CD8-positive, alpha-beta memory T cell (primary cell): ENCODE measurements at regions not wholly inside any gene's neighbourhood (a gene's known extent, or its start where the extent isn't known, plus 50 kb on each side); places are given as distances from the start of the nearest gene placed in this dataset.

Experiments
- CTCF ChIA-PET: fragments of 350-600 bp; sonication (Branson Sonifier 250); formaldehyde crosslinking; loops from one replicate; lab custom pipeline; 2021; ENCODE audit warnings: antibody characterized with exemption; lab: Charles Lee
- POLR2A ChIA-PET: fragments of 350-600 bp; sonication (Branson Sonifier 250); formaldehyde crosslinking; loops from one replicate; lab custom pipeline; 2021; ENCODE audit warnings: antibody characterized with exemption; lab: Charles Lee
- DNase-seq, 5 donors: peaks; one replicate each; pipeline versions ENCODE4 v3.0.0 to v3.0.0-alpha.2; 2020 to 2022; ENCODE audit warnings: mixed read lengths in 1 of 5
- H3K27ac ChIP-seq: one replicate; pipeline ENCODE4 v1.7.0; 2013; ENCODE audit warnings: low read depth, mild to moderate bottlenecking, low read length, moderate library complexity
- H3K27me3 ChIP-seq: 2 replicates; pipeline ENCODE4 v1.7.0; 2013; ENCODE audit warnings: low read length, mild to moderate bottlenecking; ENCODE audit not compliant: insufficient read depth, poor library complexity, severe bottlenecking
- H3K36me3 ChIP-seq: 2 replicates; pipeline ENCODE4 v1.7.0; 2013; ENCODE audit warnings: mild to moderate bottlenecking, low read length, moderate library complexity; ENCODE audit not compliant: insufficient read depth
- H3K4me1 ChIP-seq: 2 replicates; pipeline ENCODE4 v1.7.0; 2013; ENCODE audit warnings: mild to moderate bottlenecking, low read length, moderate library complexity; ENCODE audit not compliant: insufficient read depth
- H3K4me3 ChIP-seq: 2 replicates; pipeline ENCODE4 v1.7.0; 2013; ENCODE audit warnings: mild to moderate bottlenecking, low read length
- H3K9me3 ChIP-seq: 2 replicates; pipeline ENCODE4 v1.7.0; 2013; ENCODE audit warnings: mild to moderate bottlenecking, low read length
- H3K27ac Mint-ChIP-seq, 8 donors: one replicate each; pipeline ENCODE4 v1.8.0; 2020 to 2021; ENCODE audit warnings: mixed read lengths in 8 of 8, mild to moderate bottlenecking in 6 of 8, inconsistent platforms in 3 of 8, moderate library complexity in 3 of 8
- H3K27me3 Mint-ChIP-seq, 2 donors: one replicate each; pipeline ENCODE4 v1.8.0; 2020 to 2021; ENCODE audit warnings: mixed read lengths in 2 of 2, mild to moderate bottlenecking in 1 of 2, moderate library complexity in 1 of 2
- H3K36me3 Mint-ChIP-seq, 3 donors: one replicate each; pipeline ENCODE4 v1.8.0; 2020 to 2021; ENCODE audit warnings: mixed read lengths in 3 of 3, inconsistent platforms in 1 of 3, mild to moderate bottlenecking in 1 of 3
- H3K4me1 Mint-ChIP-seq, 3 donors: one replicate each; pipeline ENCODE4 v1.8.0; 2020 to 2021; ENCODE audit warnings: mixed read lengths in 3 of 3, inconsistent platforms in 1 of 3, mild to moderate bottlenecking in 1 of 3
- H3K4me3 Mint-ChIP-seq, 7 donors: one replicate each; pipeline ENCODE4 v1.8.0; 2020 to 2021; ENCODE audit warnings: mixed read lengths in 7 of 7, mild to moderate bottlenecking in 6 of 7, moderate library complexity in 4 of 7, inconsistent platforms in 2 of 7
- H3K9me3 Mint-ChIP-seq, 5 donors: one replicate each; pipeline ENCODE4 v1.8.0; 2020 to 2022; ENCODE audit warnings: mixed read lengths in 5 of 5, mild to moderate bottlenecking in 3 of 5, moderate library complexity in 2 of 5, inconsistent platforms in 1 of 5

DNA sequence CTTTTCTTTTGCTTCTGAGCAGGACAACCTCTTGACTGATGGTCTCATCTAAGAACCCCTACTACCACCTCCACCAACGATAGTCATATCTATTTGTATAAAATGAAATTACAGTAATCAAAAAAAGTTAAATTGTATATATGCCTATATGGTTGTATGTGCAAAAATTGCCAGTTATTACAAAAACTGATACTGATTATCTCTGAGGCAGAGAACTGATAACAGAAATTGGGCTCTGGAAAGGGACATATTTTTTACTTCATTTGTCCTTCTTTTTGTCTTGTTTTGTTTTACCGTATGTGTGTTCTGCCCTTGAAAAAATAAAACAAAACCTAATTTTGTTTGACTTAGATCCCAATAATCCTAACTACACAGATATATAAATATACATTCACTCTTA, 574.4 kb upstream of the NOX3 start:
- Histone ChIP-seq H3K27ac (no peak overlapping the region), H3K4me1 (no peaks in the 10 kb centered on the region), H3K9me3 (peaks cover 5% of the 10 kb centered on the region), H3K27me3 (no peaks in the 10 kb centered on the region), H3K36me3 (no peaks in the 10 kb centered on the region), H3K4me3 (no peak overlapping the region)
- no peaks in the 10 kb centered on the region for H3K4me1 Mint-ChIP-seq
- H3K27me3 Mint-ChIP-seq, result peaks cover 0 to 2% of the 10 kb centered on the region in 2 donors
- ChIA-PET CTCF (no interaction called here), POLR2A (no interaction called here)
- H3K27ac Mint-ChIP-seq, result no peak overlapping the region
- H3K36me3 Mint-ChIP-seq, result no peaks in the 10 kb centered on the region
- peaks cover 7 to 25% (median 19%) of the 10 kb centered on the region in 5 donors for H3K9me3 Mint-ChIP-seq
- no peak for DNase-seq
- H3K4me3 Mint-ChIP-seq, result no peak overlapping the region

DNA sequence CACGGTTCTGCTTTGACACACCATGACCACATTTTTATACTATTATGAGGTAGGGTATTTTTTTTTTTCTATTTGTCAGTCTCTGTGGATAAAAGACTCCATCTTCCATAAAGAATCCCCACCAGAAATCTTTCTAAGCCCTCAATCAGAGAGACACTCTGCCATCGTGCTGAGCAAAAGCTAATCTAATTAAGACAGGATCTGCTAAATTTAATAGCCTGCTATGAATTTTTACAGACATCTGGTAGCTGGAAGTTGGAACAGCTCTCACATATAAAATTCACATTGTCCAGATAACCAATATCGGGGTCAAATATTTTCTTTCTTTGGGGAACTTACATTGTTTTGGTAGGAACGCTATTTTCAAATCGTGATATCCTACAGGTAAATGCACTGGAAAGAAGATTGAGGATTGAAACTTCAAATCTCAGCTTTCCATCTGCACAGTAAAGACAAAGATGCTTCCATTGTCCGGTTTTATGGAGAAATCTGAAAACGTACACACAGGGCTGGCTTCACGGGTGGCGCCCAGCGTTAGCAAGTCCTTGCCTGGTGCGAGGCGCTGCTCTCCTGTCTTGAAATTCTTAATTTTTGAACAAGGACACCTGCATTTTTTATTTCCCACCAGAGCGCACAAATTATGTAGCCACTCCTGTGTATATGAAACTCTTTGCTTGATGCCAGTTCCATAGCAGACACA, 573.8 kb upstream of the NOX3 start:
- CTCF ChIA-PET, result no interaction called here
- Mint-ChIP-seq H3K4me1 (no peaks in the 10 kb centered on the region), H3K4me3 (no peak overlapping the region), H3K9me3 (peaks cover 7 to 26% (median 22%) of the 10 kb centered on the region in 5 donors), H3K27ac (no peak overlapping the region), H3K27me3 (peaks cover 0 to 2% of the 10 kb centered on the region in 2 donors), H3K36me3 (no peaks in the 10 kb centered on the region)
- H3K4me1 ChIP-seq, result no peaks in the 10 kb centered on the region
- no peak overlapping the region for H3K4me3 ChIP-seq
- H3K27ac ChIP-seq, result no peak overlapping the region
- DNase-seq, result no peak
- POLR2A ChIA-PET, result no interaction called here
- no peaks in the 10 kb centered on the region for H3K27me3 ChIP-seq
- H3K9me3 ChIP-seq, result peaks cover 5% of the 10 kb centered on the region
- H3K36me3 ChIP-seq, result no peaks in the 10 kb centered on the region

DNA sequence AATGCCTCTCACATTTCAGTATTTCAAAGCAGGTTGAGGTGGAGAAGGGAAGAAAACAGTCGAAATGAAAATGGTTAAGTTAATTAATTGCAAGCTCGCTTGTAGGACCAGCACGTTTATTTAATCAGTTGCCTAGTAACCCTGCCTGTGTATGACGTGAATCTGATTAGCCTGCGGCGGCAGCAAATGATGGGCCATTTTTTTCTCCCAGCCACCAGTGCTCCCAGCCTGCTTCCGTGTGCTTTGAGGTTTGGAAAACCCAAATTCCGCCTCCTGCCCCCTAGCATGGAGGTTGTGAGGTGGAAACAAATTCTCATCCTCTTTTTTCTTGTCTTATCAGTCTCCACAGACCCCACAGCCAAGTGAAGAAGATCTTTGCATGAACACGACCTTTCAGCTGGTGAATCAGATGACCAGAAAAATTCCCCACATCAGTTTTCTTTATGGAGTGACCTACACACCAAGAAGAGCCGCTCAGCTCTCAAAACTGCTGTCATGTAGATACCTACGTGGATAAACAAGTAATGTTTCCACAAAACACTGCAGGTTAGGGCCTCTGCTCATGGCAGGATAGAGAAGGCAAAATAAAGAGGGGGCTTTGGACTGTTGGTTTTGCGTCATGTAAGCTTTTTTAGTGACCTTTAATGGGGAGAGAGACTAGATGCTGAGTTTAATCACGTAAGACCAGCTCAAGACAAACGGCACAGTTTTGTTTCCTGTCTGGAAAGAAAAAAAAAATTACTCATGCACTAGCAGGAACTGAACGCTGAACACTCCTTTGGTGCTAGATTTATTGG, 572.9 kb upstream of the NOX3 start:
- Mint-ChIP-seq H3K9me3 (peaks cover 11 to 27% (median 21%) of the 10 kb centered on the region in 5 donors), H3K4me1 (no peaks in the 10 kb centered on the region), H3K4me3 (no peak overlapping the region), H3K36me3 (no peaks in the 10 kb centered on the region), H3K27me3 (peaks cover 0 to 2% of the 10 kb centered on the region in 2 donors), H3K27ac (no peak overlapping the region)
- no peak overlapping the region for H3K4me3 ChIP-seq
- H3K36me3 ChIP-seq, result no peaks in the 10 kb centered on the region
- peaks cover 5% of the 10 kb centered on the region for H3K9me3 ChIP-seq
- ChIA-PET POLR2A (no interaction called here), CTCF (no interaction called here)
- no peak overlapping the region for H3K27ac ChIP-seq
- no peaks in the 10 kb centered on the region for H3K27me3 ChIP-seq
- DNase-seq, result no peak
- H3K4me1 ChIP-seq, result no peaks in the 10 kb centered on the region

DNA sequence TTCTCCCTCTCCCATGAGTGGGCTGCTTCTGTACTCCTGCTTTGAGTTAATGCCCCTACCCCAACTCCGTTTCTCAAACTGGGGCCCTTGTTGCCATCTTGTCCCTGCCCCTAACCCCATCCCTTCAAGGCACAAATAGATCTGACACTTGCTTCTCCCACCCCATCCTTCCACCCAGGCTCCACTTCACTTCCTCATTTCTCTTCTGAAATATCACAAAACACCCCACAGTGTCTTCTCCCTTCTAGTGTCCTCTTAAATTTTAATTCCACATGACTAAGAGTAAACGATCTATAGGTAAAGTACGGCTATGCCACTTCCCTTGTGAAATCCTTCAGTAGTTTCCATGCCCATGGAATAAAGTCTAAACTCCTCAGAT, 571.6 kb upstream of the NOX3 start:
- Histone ChIP-seq H3K27me3 (no peaks in the 10 kb centered on the region), H3K36me3 (no peaks in the 10 kb centered on the region), H3K9me3 (peaks cover under 1% of the 10 kb centered on the region), H3K4me3 (no peak overlapping the region), H3K4me1 (no peaks in the 10 kb centered on the region), H3K27ac (no peak overlapping the region)
- ChIA-PET POLR2A (no interaction called here), CTCF (no interaction called here)
- Mint-ChIP-seq H3K27me3 (peaks cover 0 to 2% of the 10 kb centered on the region in 2 donors), H3K27ac (no peak overlapping the region), H3K36me3 (no peaks in the 10 kb centered on the region), H3K4me3 (no peak overlapping the region), H3K4me1 (no peaks in the 10 kb centered on the region), H3K9me3 (peaks cover 12 to 29% (median 18%) of the 10 kb centered on the region in 5 donors)
- DNase-seq, result no peak

DNA sequence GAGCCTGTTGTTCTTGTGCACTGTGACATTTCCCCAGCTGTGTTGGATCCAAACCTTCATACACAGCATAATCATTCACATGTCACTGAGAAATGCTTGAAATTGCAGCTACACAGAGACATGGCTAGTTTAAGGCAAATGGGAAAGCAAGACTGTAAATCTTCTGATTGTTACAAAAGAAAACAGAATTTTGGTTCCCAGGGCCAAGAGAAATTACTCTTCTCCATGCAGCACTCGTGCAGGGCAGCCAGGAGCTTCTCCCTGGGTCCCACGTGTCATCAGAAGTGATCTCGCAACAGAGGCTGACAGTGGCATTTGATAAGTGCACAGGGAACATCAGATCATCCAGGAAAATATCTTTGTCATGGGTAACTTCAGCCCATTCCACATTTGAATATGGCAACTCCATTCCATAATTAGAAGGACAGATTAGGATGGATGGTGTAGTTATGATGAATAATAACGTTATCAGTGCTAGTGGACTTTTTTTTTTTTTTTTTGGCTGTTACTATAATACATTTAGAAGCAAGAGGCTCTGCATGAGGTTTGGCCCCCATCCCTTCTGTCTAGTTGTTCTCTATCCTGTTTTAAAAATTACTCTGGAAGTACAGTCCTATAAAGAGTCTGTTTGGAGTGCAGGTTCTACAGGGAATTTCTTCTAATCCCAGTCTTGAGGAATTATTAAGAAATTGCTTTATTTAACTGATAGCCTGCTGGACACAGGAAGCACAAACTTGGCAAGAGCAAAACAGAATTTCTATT, 571.0 kb upstream of the NOX3 start:
- no peaks in the 10 kb centered on the region for H3K4me1 Mint-ChIP-seq
- ChIA-PET POLR2A (no interaction called here), CTCF (no interaction called here)
- no peaks in the 10 kb centered on the region for H3K4me1 ChIP-seq
- H3K4me3 Mint-ChIP-seq, result no peak overlapping the region
- H3K36me3 ChIP-seq, result no peaks in the 10 kb centered on the region
- H3K4me3 ChIP-seq, result no peak overlapping the region
- no peak overlapping the region for H3K27ac Mint-ChIP-seq
- no peaks in the 10 kb centered on the region for H3K27me3 Mint-ChIP-seq
- H3K9me3 ChIP-seq, result no peaks in the 10 kb centered on the region
- no peak overlapping the region for H3K27ac ChIP-seq
- H3K27me3 ChIP-seq, result no peaks in the 10 kb centered on the region
- H3K9me3 Mint-ChIP-seq, result peaks cover 12 to 26% (median 18%) of the 10 kb centered on the region in 5 donors
- DNase-seq, result no peak
- H3K36me3 Mint-ChIP-seq, result no peaks in the 10 kb centered on the region

DNA sequence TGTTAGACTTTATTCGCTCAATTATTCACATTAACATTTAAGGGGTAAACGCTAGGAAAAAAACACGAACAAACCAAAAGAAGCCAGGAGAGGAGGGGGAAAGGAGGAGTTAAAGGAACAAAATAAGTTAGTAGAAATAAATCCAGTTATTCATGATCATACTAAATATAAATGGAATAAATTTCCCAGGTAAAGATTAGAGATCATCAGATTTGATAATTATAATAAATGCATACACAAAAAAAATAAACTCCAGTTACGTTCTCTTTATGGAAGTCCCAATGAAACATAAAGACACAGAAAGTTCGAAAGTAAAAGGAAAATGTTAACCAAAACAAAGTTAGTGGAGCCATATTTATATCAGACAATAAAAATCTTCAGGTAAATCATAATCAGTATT, 568.7 kb upstream of the NOX3 start:
- no peaks in the 10 kb centered on the region for H3K9me3 ChIP-seq
- ChIA-PET CTCF (no interaction called here), POLR2A (no interaction called here)
- Mint-ChIP-seq H3K36me3 (no peaks in the 10 kb centered on the region), H3K4me3 (no peak overlapping the region), H3K9me3 (peaks cover 15 to 28% (median 19%) of the 10 kb centered on the region in 5 donors), H3K4me1 (no peaks in the 10 kb centered on the region), H3K27ac (no peak overlapping the region), H3K27me3 (no peaks in the 10 kb centered on the region)
- H3K27me3 ChIP-seq, result no peaks in the 10 kb centered on the region
- no peak overlapping the region for H3K27ac ChIP-seq
- no peak for DNase-seq
- H3K36me3 ChIP-seq, result no peaks in the 10 kb centered on the region
- H3K4me3 ChIP-seq, result no peak overlapping the region
- no peaks in the 10 kb centered on the region for H3K4me1 ChIP-seq

DNA sequence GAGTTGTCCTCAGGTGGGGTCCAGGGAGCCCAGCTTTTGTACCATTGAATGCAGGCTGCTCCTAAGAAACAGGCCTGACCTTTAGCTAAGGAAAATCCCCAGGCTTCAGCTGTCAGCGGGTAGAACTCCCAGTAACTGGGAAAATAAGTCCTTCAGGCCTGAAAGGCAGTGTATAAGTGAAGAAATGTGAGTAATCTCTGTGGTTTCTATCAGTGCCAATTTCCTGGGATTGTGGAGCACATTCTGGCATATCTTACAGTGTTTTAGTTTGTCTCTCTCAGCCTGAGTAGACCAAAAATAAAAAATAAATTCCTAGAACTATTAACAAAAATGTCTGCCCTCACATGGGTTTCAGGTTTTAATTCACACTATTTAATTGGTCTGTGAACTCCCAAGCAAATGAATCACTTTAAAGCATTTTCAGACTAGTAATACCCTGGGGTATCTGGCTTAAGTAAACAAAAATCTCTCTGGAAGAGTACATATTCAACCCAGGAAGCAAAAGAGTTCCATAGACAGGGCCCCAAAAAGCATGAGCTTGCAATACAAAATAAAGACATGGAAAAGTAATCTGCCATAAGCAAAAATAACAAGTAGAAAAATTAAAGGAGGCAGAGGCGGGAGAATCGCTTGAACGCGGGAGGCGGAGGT, 566.2 kb upstream of the NOX3 start:
- H3K27ac Mint-ChIP-seq, result no peak overlapping the region
- Histone ChIP-seq H3K4me3 (no peak overlapping the region), H3K27ac (no peak overlapping the region), H3K9me3 (no peaks in the 10 kb centered on the region), H3K27me3 (no peaks in the 10 kb centered on the region), H3K36me3 (no peaks in the 10 kb centered on the region), H3K4me1 (no peaks in the 10 kb centered on the region)
- H3K27me3 Mint-ChIP-seq, result no peaks in the 10 kb centered on the region
- POLR2A ChIA-PET, result no interaction called here
- H3K36me3 Mint-ChIP-seq, result no peaks in the 10 kb centered on the region
- DNase-seq, result no peak
- CTCF ChIA-PET, result no interaction called here
- no peaks in the 10 kb centered on the region for H3K4me1 Mint-ChIP-seq
- H3K4me3 Mint-ChIP-seq, result no peak overlapping the region
- peaks cover 14 to 25% (median 18%) of the 10 kb centered on the region in 5 donors for H3K9me3 Mint-ChIP-seq
